Mesothelial cell of epicardium (in vitro differentiated cells): ENCODE measurements at regions not wholly inside any gene's neighbourhood (a gene's known extent, or its start where the extent isn't known, plus 50 kb on each side); places are given as distances from the start of the nearest gene placed in this dataset.
"Not testable (repeated sequence)": the region's sequence is repeated elsewhere in the genome, so short reads cannot be mapped to it uniquely, and the experiment has no call there.

Source experiments
- DNase-seq, 2 experiments: peaks; one replicate each; pipeline ENCODE4 v3.0.0; 2021; ENCODE audit warnings: low spot score in 2 of 2; ENCODE audit not compliant: unreplicated experiment in 2 of 2
- H3K27ac Mint-ChIP-seq: 2 replicates; pipeline ENCODE4 v1.8.0; 2021; ENCODE audit warnings: mixed read lengths
- H3K27me3 Mint-ChIP-seq: 2 replicates; pipeline ENCODE4 v1.8.0; 2021; ENCODE audit warnings: low read depth, mixed read lengths
- H3K36me3 Mint-ChIP-seq: 2 replicates; pipeline ENCODE4 v1.8.0; 2021; ENCODE audit warnings: mixed read lengths
- H3K4me1 Mint-ChIP-seq: 2 replicates; pipeline ENCODE4 v1.8.0; 2021; ENCODE audit warnings: mixed read lengths
- H3K4me3 Mint-ChIP-seq: 2 replicates; pipeline ENCODE4 v1.8.0; 2021; ENCODE audit warnings: mild to moderate bottlenecking, moderate library complexity, mixed read lengths
- H3K9me3 Mint-ChIP-seq: 2 replicates; pipeline ENCODE4 v1.8.0; 2021; ENCODE audit warnings: mixed read lengths
- TF ChIP-seq, protein P1 (sequence below): fragments of 200-600 bp; sonication (generic); IDR thresholded peaks from one replicate; pipeline ENCODE4 v1.5.0; 2021; ENCODE audit warnings: antibody characterized with exemption; ENCODE audit not compliant: unreplicated experiment

- Mint-ChIP-seq H3K4me1 (no peaks in the 10 kb centered on the region), H3K36me3 (no peaks in the 10 kb centered on the region), H3K27ac (no peak overlapping the region), H3K9me3 (peaks cover 70% of the 10 kb centered on the region), H3K4me3 (no peak overlapping the region), H3K27me3 (no peaks in the 10 kb centered on the region)
- TF ChIP-seq, protein P1, sequence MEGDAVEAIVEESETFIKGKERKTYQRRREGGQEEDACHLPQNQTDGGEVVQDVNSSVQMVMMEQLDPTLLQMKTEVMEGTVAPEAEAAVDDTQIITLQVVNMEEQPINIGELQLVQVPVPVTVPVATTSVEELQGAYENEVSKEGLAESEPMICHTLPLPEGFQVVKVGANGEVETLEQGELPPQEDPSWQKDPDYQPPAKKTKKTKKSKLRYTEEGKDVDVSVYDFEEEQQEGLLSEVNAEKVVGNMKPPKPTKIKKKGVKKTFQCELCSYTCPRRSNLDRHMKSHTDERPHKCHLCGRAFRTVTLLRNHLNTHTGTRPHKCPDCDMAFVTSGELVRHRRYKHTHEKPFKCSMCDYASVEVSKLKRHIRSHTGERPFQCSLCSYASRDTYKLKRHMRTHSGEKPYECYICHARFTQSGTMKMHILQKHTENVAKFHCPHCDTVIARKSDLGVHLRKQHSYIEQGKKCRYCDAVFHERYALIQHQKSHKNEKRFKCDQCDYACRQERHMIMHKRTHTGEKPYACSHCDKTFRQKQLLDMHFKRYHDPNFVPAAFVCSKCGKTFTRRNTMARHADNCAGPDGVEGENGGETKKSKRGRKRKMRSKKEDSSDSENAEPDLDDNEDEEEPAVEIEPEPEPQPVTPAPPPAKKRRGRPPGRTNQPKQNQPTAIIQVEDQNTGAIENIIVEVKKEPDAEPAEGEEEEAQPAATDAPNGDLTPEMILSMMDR: no peak
- DNase-seq: no peak
Observed at GRCh38 chrX:55356609-55357008, 91.9 kb upstream of the PAGE3 start.

DNA sequence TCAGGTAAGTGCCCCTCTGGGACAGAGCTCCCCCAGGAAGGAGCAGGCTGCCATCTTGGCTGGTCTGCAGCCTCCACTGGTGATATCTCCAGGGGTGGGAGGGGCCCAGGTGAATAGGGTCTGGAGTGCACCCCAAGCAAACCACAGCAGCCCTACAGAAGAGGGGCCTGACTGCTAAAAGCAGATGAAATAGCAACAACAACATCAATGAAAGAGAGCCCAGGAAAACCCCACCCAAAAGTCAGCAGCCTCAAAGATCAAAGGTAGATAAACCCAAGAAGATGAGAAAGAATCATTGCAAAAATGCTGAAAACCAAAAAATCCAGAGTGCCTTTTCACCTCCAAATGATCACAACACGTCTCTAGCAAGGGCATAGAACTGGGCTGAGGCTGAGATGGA is 92.5 kb upstream of the PAGE3 start:
- no peaks in the 10 kb centered on the region for H3K4me1 Mint-ChIP-seq
- no peak for DNase-seq
- TF ChIP-seq, protein P1: no peak
- H3K9me3 Mint-ChIP-seq: peaks cover 70% of the 10 kb centered on the region
- no peaks in the 10 kb centered on the region for H3K27me3 Mint-ChIP-seq
- H3K27ac Mint-ChIP-seq: no peak overlapping the region
- H3K36me3 Mint-ChIP-seq: no peaks in the 10 kb centered on the region
- H3K4me3 Mint-ChIP-seq: no peak overlapping the region

- no peak for DNase-seq
- Mint-ChIP-seq H3K4me1 (no peaks in the 10 kb centered on the region), H3K27me3 (no peaks in the 10 kb centered on the region), H3K36me3 (peaks cover 3% of the 10 kb centered on the region), H3K9me3 (peaks cover 72% of the 10 kb centered on the region), H3K4me3 (no peak overlapping the region), H3K27ac (no peak overlapping the region)
- TF ChIP-seq, protein P1: no peak
Observed at GRCh38 chrX:55379396-55379795, 72.5 kb upstream of the MAGEH1 start.

- H3K27me3 Mint-ChIP-seq: no peaks in the 10 kb centered on the region
- H3K4me1 Mint-ChIP-seq: no peaks in the 10 kb centered on the region
- no peak overlapping the region for H3K27ac Mint-ChIP-seq
- H3K4me3 Mint-ChIP-seq: no peak overlapping the region
- H3K9me3 Mint-ChIP-seq: peaks cover 79% of the 10 kb centered on the region
- TF ChIP-seq, protein P1: no peak
- no peaks in the 10 kb centered on the region for H3K36me3 Mint-ChIP-seq
- no peak for DNase-seq
Observed at GRCh38 chrX:55389376-55389775, 62.6 kb upstream of the MAGEH1 start.

DNA sequence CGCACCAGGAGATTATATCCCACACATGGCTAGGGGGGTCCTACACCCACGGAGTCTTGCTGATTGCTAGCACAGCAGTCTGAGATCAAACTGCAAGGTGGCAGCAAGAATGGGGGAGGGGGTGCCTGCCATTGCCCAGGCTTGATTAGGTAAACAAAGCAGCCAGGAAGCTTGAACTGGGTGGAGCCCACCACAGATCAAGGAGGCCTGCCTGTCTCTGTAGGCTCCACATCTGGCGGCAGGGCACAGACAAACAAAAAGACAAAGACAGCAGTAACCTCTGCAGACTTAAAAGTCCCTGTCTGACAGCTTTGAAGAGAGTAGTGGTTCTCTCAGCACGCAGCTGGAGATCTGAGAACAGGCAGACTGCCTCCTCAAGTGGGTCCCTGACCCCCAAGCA is 55.1 kb upstream of the MAGEH1 start:
- not testable (repeated sequence) for H3K4me3 Mint-ChIP-seq, H3K4me1 Mint-ChIP-seq, H3K27ac Mint-ChIP-seq, DNase-seq, H3K36me3 Mint-ChIP-seq, H3K27me3 Mint-ChIP-seq
- peaks cover 71% of the 10 kb centered on the region for H3K9me3 Mint-ChIP-seq
